ENCODE measurements at regions not wholly inside any gene's neighbourhood (a gene's known extent, or its start where the extent isn't known, plus 50 kb on each side); places are given as distances from the start of the nearest gene placed in this dataset.

DNA sequence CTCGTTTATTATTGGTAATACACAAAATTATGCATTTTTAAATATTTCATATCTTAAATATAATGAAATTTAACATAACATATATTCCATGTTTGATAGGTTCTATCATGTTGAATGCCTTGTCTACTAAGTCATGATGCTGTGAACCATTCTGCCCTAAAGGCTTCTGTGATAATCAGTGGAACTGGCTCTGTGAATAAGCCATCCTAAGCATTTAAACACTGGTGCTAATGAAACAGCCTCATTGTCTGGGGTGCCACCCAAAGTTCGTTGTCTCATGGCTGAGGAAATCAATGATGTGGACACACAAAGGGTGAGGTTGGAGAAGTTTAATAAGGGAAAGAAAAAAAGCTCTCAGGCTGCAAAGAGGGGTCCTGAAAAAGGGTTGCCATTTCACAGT is 264.7 kb upstream of the ZRANB2 start:
- TF ChIP-seq, protein P1, sequence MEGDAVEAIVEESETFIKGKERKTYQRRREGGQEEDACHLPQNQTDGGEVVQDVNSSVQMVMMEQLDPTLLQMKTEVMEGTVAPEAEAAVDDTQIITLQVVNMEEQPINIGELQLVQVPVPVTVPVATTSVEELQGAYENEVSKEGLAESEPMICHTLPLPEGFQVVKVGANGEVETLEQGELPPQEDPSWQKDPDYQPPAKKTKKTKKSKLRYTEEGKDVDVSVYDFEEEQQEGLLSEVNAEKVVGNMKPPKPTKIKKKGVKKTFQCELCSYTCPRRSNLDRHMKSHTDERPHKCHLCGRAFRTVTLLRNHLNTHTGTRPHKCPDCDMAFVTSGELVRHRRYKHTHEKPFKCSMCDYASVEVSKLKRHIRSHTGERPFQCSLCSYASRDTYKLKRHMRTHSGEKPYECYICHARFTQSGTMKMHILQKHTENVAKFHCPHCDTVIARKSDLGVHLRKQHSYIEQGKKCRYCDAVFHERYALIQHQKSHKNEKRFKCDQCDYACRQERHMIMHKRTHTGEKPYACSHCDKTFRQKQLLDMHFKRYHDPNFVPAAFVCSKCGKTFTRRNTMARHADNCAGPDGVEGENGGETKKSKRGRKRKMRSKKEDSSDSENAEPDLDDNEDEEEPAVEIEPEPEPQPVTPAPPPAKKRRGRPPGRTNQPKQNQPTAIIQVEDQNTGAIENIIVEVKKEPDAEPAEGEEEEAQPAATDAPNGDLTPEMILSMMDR (conservative IDR thresholded peaks at IDR 0.05; ENCODE audit: control insufficient read depth, insufficient read depth, low read depth, low read length): no peak
- DNase-seq (ENCODE audit: low read depth): no peak
- no peak overlapping the region for H3K4me3 ChIP-seq (ENCODE audit: control insufficient read depth, low read depth, low read length)

DNA sequence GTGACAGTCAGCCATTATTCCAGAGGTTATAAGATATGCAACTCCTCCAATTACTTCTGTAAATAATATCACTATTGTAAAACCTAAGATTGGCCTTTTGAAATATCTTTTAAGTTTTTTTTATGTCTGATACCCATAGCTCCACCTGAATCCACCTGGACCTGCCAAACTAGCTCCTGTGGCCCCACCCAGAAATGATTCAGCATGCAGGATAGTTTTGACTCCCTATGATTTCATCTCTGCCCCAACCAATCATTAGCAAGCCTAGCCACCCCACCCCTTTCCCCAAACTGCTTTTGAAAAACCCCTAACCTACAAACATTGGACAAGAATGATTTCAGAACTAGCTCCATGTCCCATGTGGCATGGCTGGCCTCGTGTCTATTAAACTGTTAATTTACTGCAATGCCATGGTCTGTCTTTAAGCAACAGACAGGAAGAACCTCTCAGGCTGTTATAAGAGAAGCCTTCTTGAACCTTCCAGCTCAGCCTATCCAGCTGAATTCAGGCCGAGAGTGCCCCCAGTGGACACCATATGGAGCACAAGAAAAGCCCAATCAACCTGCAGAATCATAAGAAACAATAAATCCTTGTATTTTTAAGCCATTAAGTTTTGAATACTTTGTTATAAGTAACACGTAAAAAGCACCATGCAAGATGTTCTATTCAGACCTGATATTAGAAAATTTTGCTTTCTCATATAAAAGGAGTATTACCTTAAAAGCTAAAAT is 263.0 kb upstream of the ZRANB2 start:
- TF ChIP-seq, protein P1 (conservative IDR thresholded peaks at IDR 0.05; ENCODE audit: control insufficient read depth, insufficient read depth, low read depth, low read length): peak; percentile 25
- H3K4me3 ChIP-seq (ENCODE audit: control insufficient read depth, low read depth, low read length): no peak overlapping the region
- DNase-seq (ENCODE audit: low read depth): no peak

DNA sequence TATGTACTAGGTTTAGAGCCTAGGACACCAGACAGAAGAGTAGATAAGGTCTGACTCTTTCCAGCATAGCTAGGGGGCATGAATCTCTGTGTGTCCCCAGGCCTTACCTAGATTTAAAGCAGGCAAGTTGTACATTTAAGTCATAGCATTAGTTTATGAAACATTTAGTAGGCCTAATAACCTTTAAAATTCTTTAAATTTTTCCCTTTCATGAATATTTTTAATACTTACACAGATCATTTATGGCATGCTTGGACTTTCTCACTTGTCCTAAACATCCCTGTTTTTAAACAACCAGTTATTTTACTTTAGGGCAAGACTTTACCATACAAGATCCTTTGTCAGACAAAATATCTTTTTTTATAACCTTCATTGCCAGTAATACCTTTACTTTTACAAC is 258.4 kb upstream of the ZRANB2 start:
- TF ChIP-seq, protein P1 (conservative IDR thresholded peaks at IDR 0.05; ENCODE audit: control insufficient read depth, insufficient read depth, low read depth, low read length): no peak
- DNase-seq (ENCODE audit: low read depth): peak; percentile 17
- no peak overlapping the region for H3K4me3 ChIP-seq (ENCODE audit: control insufficient read depth, low read depth, low read length)

DNA sequence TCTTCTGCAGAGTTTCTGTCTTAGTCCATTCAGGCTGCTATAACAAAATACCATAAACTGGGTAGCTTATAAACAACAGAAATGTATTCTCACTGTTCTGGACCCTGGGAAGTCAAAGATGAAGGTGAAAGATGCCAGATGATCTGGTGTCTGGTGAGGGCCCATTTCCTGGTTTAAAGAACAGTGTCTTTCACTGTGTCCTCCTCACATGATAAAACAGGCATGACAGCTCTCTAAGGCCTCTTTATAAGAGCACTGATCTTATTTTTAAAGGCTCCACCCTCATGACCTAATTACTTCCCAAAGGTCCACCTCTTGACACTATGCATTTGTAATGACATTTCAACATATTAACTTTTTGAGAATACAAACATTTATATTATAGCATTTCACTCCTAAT is 250.2 kb upstream of the ZRANB2 start:
- H3K4me3 ChIP-seq (ENCODE audit: control insufficient read depth, low read depth, low read length): no peak overlapping the region
- DNase-seq (ENCODE audit: low read depth): no peak
- TF ChIP-seq, protein P1 (conservative IDR thresholded peaks at IDR 0.05; ENCODE audit: control insufficient read depth, insufficient read depth, low read depth, low read length): no peak

DNA sequence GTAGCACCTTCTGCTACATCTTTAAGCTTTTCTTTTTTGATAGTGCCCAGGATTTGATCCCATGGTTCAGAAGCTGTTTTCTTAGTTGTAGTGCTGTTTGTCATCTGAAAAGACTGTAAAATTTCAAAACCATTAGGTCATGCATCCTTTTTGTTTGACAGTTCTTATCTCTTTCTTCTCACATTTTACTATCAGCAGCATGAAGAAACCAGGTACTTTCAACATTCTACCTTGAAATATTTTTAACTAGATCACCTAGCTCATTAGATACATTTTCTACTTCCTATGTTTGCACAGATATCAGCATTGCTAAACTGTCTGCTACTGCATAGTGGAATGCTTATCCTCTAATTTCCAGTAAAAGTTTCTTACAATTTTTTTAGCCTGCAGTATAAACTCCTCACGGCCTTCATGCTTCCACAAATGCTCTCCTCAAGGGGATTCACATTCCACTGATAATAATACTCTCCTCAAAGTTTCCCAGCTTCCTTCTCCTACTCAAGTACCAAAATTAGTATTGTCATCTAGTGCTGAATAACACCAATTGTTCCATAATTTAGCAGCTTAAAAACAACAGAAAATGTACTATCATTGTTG is 243.9 kb upstream of the ZRANB2 start:
- DNase-seq (ENCODE audit: low read depth): no peak
- H3K4me3 ChIP-seq (ENCODE audit: control insufficient read depth, low read depth, low read length): no peak overlapping the region
- TF ChIP-seq, protein P1 (conservative IDR thresholded peaks at IDR 0.05; ENCODE audit: control insufficient read depth, insufficient read depth, low read depth, low read length): no peak

DNA sequence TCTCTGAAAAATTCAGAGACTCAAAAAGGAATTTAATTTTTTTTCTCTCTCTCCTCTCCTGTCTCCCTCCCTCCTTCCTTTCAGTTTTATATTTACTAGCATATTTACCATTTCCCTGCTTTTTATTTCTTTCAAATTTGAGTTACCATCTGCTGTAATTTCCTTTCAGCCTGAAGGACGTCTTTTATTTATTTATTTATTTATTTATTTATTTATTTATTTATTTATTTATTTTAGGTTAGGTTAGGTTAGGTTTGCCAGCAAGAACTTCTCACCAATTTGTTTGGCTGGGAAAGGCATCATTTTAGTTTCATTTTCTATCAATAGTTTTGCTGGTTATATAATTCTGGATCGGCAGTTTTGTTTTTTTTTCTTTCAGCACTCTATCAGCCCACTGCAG is 231.7 kb upstream of the ZRANB2 start:
- H3K4me3 ChIP-seq (ENCODE audit: control insufficient read depth, low read depth, low read length): no peak overlapping the region
- TF ChIP-seq, protein P1 (conservative IDR thresholded peaks at IDR 0.05; ENCODE audit: control insufficient read depth, insufficient read depth, low read depth, low read length): no peak
- DNase-seq (ENCODE audit: low read depth): peak; percentile 5

Data from fibroblast of mammary gland (primary cell).